GM23338 (cell line): ENCODE measurements at regions not wholly inside any gene's neighbourhood (a gene's known extent, or its start where the extent isn't known, plus 50 kb on each side); places are given as distances from the start of the nearest gene placed in this dataset.

Experiments
- ATAC-seq: fragments of 200-7000 bp; cut with Tn5 transposase; 3 replicates; pipeline ENCODE4 v1.9.1; 2020
- DNase-seq: peaks from one replicate; pipeline ENCODE4 v3.0.0-alpha.2; 2015; ENCODE audit warnings: low spot score
- H2AFZ ChIP-seq: fragments of 200-600 bp; sonication (generic); 2 replicates; pipeline ENCODE4 v1.8.0; 2016; ENCODE audit warnings: antibody characterized with exemption, mild to moderate bottlenecking, moderate library complexity
- H3F3A ChIP-seq: fragments of 200-600 bp; sonication (generic); replicated peaks from 2 replicates; pipeline ENCODE4 v1.8.0; 2017; ENCODE audit warnings: antibody characterized with exemption, mixed run types, low read depth
- H3K27ac ChIP-seq: fragments of 200-600 bp; sonication (generic); 2 replicates; pipeline ENCODE4 v1.6.1; 2016; ENCODE audit warnings: low read depth
- H3K27me3 ChIP-seq: fragments of 200-600 bp; sonication (generic); 2 replicates; pipeline ENCODE4 v1.8.0; 2016; ENCODE audit warnings: mild to moderate bottlenecking, mixed run types, moderate library complexity; ENCODE audit not compliant: insufficient read depth
- H3K36me3 ChIP-seq: fragments of 200-600 bp; sonication (generic); 2 replicates; pipeline ENCODE4 v1.8.0; 2016; ENCODE audit warnings: mild to moderate bottlenecking; ENCODE audit not compliant: insufficient read depth
- H3K4me1 ChIP-seq: fragments of 200-600 bp; sonication (generic); 2 replicates; pipeline ENCODE4 v1.8.0; 2016; ENCODE audit warnings: mild to moderate bottlenecking, moderate library complexity; ENCODE audit not compliant: insufficient read depth
- H3K4me2 ChIP-seq: fragments of 200-600 bp; sonication (generic); 2 replicates; pipeline ENCODE4 v1.7.1; 2017; ENCODE audit warnings: mixed run types
- H3K4me3 ChIP-seq: fragments of 200-600 bp; sonication (generic); 2 replicates; pipeline ENCODE4 v1.6.1; 2016; ENCODE audit warnings: mixed run types
- H3K79me2 ChIP-seq: fragments of 200-600 bp; sonication (generic); replicated peaks from 2 replicates; pipeline ENCODE4 v1.8.0; 2017; ENCODE audit warnings: mild to moderate bottlenecking; ENCODE audit not compliant: insufficient read depth
- H3K9me2 ChIP-seq: fragments of 200-600 bp; sonication (generic); 2 replicates; pipeline ENCODE4 v1.8.0; 2017; ENCODE audit not compliant: insufficient read depth
- H4K20me1 ChIP-seq: fragments of 200-600 bp; sonication (generic); replicated peaks from 2 replicates; pipeline ENCODE4 v1.8.0; 2017; ENCODE audit warnings: mild to moderate bottlenecking; ENCODE audit not compliant: insufficient read depth
- H3K27ac Mint-ChIP-seq: 2 replicates; pipeline ENCODE4 v1.8.0; 2020; ENCODE audit warnings: inconsistent platforms, mild to moderate bottlenecking, moderate library complexity, mixed read lengths
- H3K27me3 Mint-ChIP-seq: 3 replicates; pipeline ENCODE4 v1.8.0; 2022; ENCODE audit warnings: low read depth, mild to moderate bottlenecking, moderate library complexity, mixed read lengths, inconsistent platforms; ENCODE audit not compliant: insufficient read depth, poor library complexity
- H3K36me3 Mint-ChIP-seq: 3 replicates; pipeline ENCODE4 v1.8.0; 2021; ENCODE audit warnings: low read depth, mild to moderate bottlenecking, inconsistent platforms, moderate library complexity, mixed read lengths
- H3K4me1 Mint-ChIP-seq: 3 replicates; pipeline ENCODE4 v1.8.0; 2020; ENCODE audit warnings: mild to moderate bottlenecking, inconsistent platforms, mixed read lengths
- H3K4me3 Mint-ChIP-seq: 3 replicates; pipeline ENCODE4 v1.8.0; 2021; ENCODE audit warnings: moderate library complexity, mild to moderate bottlenecking, inconsistent platforms, mixed read lengths
- H3K9me3 Mint-ChIP-seq: 3 replicates; pipeline ENCODE4 v1.8.0; 2020; ENCODE audit warnings: moderate library complexity, mild to moderate bottlenecking, inconsistent platforms, mixed read lengths
- CREB1 ChIP-seq: fragments of 250-450 bp; sonication (Bioruptor Pico); IDR thresholded peaks from 2 replicates; pipeline ENCODE4 v1.5.0; 2020; ENCODE audit warnings: low read depth, mild to moderate bottlenecking, moderate library complexity
- ETS1 ChIP-seq: IDR thresholded peaks from 2 replicates; pipeline ENCODE4 v1.6.1; 2016; ENCODE audit warnings: antibody characterized with exemption
- EZH2 ChIP-seq: fragments of 200-600 bp; sonication (generic); IDR thresholded peaks from one replicate; pipeline ENCODE4 v1.8.0; 2017; ENCODE audit warnings: antibody characterized with exemption, mild to moderate bottlenecking, low read depth; ENCODE audit not compliant: unreplicated experiment
- EZH2phosphoT487 ChIP-seq: fragments of 200-600 bp; sonication (generic); IDR thresholded peaks from one replicate; pipeline ENCODE4 v1.8.1; 2018; ENCODE audit warnings: antibody characterized with exemption; ENCODE audit not compliant: unreplicated experiment
- JUNB ChIP-seq: IDR thresholded peaks from one replicate; pipeline ENCODE4 v1.6.1; 2016; ENCODE audit warnings: antibody characterized with exemption; ENCODE audit not compliant: unreplicated experiment
- NANOG ChIP-seq: IDR thresholded peaks from 2 replicates; pipeline ENCODE4 v1.6.1; 2016; ENCODE audit warnings: antibody characterized with exemption, borderline replicate concordance
- POLR2AphosphoS5 ChIP-seq: IDR thresholded peaks from 2 replicates; pipeline ENCODE4 v1.6.1; 2016; ENCODE audit warnings: antibody characterized with exemption, low read depth
- REST ChIP-seq: IDR thresholded peaks from one replicate; pipeline ENCODE4 v1.6.1; 2018; ENCODE audit warnings: antibody characterized with exemption; ENCODE audit not compliant: unreplicated experiment
- STAT1 ChIP-seq: IDR thresholded peaks from one replicate; pipeline ENCODE4 v1.6.1; 2016; ENCODE audit warnings: antibody characterized with exemption; ENCODE audit not compliant: unreplicated experiment
- ZNF114 ChIP-seq: fragments of 250-450 bp; sonication (Bioruptor Pico); IDR thresholded peaks from 2 replicates; pipeline ENCODE4 v1.5.0; 2020; ENCODE audit warnings: mild to moderate bottlenecking, moderate library complexity
- ZNF331 ChIP-seq: fragments of 250-450 bp; sonication (Bioruptor Pico); IDR thresholded peaks from 2 replicates; pipeline ENCODE4 v1.5.0; 2020; ENCODE audit warnings: low read depth, mild to moderate bottlenecking, moderate library complexity
- TF ChIP-seq, protein P1 (sequence below), 2 experiments: fragments of 200-600 bp in 1 of 2; sonication (generic) in 1 of 2; conservative IDR thresholded peaks; 2 replicates each; pipeline versions ENCODE4 v1.5.1 to v1.6.1; 2016 to 2017; ENCODE audit warnings: antibody characterized with exemption in 2 of 2, low read depth in 2 of 2, mild to moderate bottlenecking in 2 of 2, moderate library complexity in 1 of 2
- TF ChIP-seq, protein P2 (sequence below): fragments of 250-450 bp; sonication (Bioruptor Pico); IDR thresholded peaks from 2 replicates; pipeline ENCODE4 v1.5.0; 2020; ENCODE audit warnings: mild to moderate bottlenecking, moderate library complexity

- Histone ChIP-seq H3K27me3 (no peaks in the 10 kb centered on the region), H3K4me1 (no peaks in the 10 kb centered on the region), H3F3A (no peaks in the 10 kb centered on the region), H3K4me3 (no peak overlapping the region), H3K79me2 (no peaks in the 10 kb centered on the region), H3K36me3 (no peaks in the 10 kb centered on the region), H3K27ac (no peak overlapping the region), H3K4me2 (no peak overlapping the region), H3K9me2 (0 out of 2 replicates have a peak, but pooled peaks cover 10% of the 10 kb centered on the region), H4K20me1 (no peaks in the 10 kb centered on the region), H2AFZ (no peak overlapping the region)
- no peak overlapping the region for H3K27ac Mint-ChIP-seq
- H3K4me1 Mint-ChIP-seq, result no peaks in the 10 kb centered on the region
- DNase-seq (no peak), ATAC-seq (no peak)
- peaks cover 2% of the 10 kb centered on the region for H3K27me3 Mint-ChIP-seq
- H3K36me3 Mint-ChIP-seq, result peaks cover 15% of the 10 kb centered on the region; the same call in 2 of the 3 replicates
- H3K9me3 Mint-ChIP-seq, result peaks cover 28% of the 10 kb centered on the region
- H3K4me3 Mint-ChIP-seq, result no peak overlapping the region
- TF ChIP-seq ZNF331 (CRISPR knock-in tag) (no peak), NANOG (no peak), REST (no peak), EZH2phosphoT487 (no peak), EZH2 (no peak), ETS1 (no peak), STAT1 (no peak), CREB1 (CRISPR knock-in tag) (no peak), ZNF114 (CRISPR knock-in tag) (no peak), POLR2AphosphoS5 (no peak), JUNB (no peak)
- TF ChIP-seq, protein P1, sequence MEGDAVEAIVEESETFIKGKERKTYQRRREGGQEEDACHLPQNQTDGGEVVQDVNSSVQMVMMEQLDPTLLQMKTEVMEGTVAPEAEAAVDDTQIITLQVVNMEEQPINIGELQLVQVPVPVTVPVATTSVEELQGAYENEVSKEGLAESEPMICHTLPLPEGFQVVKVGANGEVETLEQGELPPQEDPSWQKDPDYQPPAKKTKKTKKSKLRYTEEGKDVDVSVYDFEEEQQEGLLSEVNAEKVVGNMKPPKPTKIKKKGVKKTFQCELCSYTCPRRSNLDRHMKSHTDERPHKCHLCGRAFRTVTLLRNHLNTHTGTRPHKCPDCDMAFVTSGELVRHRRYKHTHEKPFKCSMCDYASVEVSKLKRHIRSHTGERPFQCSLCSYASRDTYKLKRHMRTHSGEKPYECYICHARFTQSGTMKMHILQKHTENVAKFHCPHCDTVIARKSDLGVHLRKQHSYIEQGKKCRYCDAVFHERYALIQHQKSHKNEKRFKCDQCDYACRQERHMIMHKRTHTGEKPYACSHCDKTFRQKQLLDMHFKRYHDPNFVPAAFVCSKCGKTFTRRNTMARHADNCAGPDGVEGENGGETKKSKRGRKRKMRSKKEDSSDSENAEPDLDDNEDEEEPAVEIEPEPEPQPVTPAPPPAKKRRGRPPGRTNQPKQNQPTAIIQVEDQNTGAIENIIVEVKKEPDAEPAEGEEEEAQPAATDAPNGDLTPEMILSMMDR (conservative IDR thresholded peaks at IDR 0.05; ENCODE audit: low read depth in 2 of 2), result no peak
- TF ChIP-seq, protein P2, sequence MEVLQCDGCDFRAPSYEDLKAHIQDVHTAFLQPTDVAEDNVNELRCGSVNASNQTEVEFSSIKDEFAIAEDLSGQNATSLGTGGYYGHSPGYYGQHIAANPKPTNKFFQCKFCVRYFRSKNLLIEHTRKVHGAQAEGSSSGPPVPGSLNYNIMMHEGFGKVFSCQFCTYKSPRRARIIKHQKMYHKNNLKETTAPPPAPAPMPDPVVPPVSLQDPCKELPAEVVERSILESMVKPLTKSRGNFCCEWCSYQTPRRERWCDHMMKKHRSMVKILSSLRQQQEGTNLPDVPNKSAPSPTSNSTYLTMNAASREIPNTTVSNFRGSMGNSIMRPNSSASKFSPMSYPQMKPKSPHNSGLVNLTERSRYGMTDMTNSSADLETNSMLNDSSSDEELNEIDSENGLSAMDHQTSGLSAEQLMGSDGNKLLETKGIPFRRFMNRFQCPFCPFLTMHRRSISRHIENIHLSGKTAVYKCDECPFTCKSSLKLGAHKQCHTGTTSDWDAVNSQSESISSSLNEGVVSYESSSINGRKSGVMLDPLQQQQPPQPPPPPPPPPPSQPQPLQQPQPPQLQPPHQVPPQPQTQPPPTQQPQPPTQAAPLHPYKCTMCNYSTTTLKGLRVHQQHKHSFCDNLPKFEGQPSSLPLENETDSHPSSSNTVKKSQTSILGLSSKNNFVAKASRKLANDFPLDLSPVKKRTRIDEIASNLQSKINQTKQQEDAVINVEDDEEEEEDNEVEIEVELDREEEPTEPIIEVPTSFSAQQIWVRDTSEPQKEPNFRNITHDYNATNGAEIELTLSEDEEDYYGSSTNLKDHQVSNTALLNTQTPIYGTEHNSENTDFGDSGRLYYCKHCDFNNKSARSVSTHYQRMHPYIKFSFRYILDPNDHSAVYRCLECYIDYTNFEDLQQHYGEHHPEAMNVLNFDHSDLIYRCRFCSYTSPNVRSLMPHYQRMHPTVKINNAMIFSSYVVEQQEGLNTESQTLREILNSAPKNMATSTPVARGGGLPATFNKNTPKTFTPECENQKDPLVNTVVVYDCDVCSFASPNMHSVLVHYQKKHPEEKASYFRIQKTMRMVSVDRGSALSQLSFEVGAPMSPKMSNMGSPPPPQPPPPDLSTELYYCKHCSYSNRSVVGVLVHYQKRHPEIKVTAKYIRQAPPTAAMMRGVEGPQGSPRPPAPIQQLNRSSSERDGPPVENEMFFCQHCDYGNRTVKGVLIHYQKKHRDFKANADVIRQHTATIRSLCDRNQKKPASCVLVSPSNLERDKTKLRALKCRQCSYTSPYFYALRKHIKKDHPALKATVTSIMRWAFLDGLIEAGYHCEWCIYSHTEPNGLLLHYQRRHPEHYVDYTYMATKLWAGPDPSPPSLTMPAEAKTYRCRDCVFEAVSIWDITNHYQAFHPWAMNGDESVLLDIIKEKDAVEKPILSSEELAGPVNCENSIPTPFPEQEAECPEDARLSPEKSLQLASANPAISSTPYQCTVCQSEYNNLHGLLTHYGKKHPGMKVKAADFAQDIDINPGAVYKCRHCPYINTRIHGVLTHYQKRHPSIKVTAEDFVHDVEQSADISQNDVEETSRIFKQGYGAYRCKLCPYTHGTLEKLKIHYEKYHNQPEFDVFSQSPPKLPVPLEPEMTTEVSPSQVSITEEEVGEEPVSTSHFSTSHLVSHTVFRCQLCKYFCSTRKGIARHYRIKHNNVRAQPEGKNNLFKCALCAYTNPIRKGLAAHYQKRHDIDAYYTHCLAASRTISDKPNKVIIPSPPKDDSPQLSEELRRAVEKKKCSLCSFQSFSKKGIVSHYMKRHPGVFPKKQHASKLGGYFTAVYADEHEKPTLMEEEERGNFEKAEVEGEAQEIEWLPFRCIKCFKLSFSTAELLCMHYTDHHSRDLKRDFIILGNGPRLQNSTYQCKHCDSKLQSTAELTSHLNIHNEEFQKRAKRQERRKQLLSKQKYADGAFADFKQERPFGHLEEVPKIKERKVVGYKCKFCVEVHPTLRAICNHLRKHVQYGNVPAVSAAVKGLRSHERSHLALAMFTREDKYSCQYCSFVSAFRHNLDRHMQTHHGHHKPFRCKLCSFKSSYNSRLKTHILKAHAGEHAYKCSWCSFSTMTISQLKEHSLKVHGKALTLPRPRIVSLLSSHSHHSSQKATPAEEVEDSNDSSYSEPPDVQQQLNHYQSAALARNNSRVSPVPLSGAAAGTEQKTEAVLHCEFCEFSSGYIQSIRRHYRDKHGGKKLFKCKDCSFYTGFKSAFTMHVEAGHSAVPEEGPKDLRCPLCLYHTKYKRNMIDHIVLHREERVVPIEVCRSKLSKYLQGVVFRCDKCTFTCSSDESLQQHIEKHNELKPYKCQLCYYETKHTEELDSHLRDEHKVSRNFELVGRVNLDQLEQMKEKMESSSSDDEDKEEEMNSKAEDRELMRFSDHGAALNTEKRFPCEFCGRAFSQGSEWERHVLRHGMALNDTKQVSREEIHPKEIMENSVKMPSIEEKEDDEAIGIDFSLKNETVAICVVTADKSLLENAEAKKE (CRISPR knock-in tag), result no peak
Observed at GRCh38 chr20:48058611-48059559, 273.6 kb upstream of the SULF2 start.
